Eye (tissue), 1 donor: ENCODE measurements at regions not wholly inside any gene's neighbourhood (a gene's known extent, or its start where the extent isn't known, plus 50 kb on each side); places are given as distances from the start of the nearest gene placed in this dataset.

ENCODE experiments used
- DNase-seq: peaks from one replicate; pipeline ENCODE4 v3.0.0-alpha.2; 2015

GRCh38 chr22:23522623-23523251 is 57.4 kb downstream of the IGLL1 start:
- peak; percentile 75 for DNase-seq

DNA sequence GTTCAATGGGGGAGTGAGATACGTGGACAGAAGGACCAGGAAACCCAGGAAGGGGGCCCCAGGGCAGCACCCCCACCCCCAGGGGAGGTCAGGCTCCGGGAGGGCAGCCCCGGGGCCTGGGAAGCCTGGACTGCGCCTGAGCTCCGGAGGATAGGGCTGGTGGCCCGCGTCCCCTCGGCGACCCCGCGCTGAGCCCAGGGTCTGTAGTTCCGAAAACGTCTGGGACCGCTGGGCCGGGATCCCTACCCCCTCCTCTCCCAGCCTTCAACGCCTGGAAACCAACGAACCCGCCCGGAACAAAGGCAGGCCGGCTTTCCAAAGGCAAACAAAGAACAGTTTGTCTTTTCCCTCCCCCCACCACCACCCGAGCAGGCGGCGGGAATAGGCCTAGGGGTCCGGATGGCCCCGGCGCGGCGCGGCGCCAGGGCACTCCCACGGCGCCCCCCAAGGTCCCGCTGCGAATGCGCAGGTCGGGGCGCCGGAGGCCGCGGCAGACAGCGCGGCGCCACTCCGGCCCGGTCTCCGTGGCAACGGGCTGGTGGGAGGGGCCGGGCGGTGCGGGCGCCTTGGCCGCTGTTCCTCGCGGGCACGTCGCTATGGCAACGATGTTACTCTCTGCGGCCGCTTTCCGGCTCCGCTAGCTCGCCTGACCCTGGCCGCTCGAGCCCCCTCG is 58.5 kb downstream of the IGLL1 start:
- DNase-seq = peak; percentile 98

DNA sequence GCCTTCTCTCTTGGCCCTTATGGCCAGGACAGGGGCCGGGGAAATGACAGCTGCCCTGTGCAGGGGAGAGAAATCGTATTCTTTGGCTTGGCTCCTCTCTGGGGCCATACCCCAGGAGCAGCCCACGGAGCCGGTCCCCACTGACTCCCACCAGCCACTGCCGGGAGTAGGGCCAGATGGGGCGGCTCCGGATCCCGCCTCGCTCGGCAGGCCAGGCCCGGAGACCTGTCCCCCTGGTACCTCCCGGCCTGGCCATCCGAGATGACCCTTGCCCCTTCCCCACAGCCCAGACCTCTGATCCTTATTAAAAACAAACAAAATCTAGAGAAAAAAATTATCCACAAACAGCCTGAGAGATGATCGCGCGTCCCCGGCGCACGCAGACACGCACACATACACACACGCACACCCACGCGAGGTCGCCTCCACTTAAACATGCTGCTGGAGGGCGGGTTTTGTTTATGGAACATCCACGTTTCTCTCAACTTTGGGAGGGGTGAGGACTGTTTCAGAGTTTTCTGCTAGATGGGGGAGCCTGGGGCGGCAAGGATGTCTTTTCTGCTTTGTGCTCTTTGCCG is 59.1 kb downstream of the IGLL1 start:
- DNase-seq = peak; percentile 89

DNA sequence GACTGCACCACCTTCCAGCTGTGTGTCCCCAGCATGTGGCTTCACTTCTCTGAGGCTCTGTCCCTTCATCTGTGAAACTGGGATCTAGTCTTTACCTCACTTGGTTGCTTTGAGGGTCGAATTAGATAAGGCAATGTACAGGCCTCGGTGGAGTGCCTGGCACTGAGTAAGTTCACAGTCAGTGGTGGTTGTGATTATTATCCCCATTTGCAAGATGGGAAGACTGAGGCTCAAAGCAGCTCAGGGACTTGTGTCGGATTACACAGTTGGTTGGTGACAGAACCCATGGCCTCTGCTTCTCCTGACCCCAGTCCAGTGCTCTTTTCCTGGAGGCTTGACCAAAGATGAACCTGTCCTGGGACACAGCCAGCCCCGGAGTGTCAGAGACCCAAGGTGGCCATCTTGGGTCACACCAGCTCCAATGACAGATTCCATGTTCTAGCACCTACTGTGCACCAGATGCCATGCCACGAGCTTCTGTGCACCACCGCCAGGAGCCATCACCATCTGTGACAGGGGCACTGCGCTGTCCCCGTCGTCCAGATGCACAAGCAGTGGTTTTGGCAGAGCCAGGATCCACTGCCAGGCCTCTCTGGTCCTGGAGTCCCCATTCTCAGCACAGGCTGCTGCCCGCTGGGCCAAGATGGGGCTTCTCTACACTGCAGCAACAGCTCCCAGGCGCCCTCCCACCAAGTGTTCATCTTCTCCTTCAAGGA is 60.5 kb downstream of the IGLL1 start:
- no peak for DNase-seq

- peak; percentile 74 for DNase-seq
These were observed 61.5 kb downstream of the IGLL1 start for GRCh38 chr22:23518376-23519187.

- no peak for DNase-seq
These were observed 62.2 kb downstream of the IGLL1 start for GRCh38 chr22:23517804-23518375.

GRCh38 chr22:23516304-23516703 is 63.8 kb downstream of the IGLL1 start:
- no peak for DNase-seq

DNA sequence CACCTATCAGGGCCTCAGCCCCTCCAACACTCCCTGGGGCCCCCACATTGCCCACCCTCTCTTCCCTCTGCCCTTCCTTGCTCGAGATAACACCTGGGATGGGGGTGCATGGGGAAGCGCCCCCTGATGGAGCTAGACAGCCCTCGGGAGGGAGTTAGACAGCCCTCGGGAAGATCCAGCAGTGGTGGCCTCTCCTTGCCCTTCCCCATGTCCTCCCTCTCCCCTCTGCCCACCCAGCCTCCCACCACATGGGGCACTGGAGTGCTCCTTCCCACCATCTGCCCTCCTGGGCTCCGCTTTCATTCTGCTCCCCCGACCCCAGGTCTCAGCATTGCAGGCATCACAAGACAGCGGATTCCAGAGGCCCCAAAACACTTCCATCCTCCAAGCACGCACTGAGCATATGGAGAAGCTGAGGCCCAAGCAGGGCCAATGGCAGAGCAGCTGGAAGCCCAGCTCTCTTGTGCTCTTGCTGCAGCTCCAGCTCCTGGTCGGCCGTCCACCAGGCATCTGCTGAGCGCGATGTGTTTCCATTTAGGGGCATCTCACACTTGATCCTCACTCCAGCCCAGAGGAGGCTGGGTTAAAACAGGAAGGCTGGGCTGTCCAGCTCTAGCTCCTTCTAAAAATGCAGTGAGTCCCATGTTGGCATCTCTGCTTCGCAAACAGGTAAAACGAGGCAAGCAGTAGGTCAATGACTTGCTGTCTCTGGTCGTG is 65.6 kb downstream of the IGLL1 start:
- peak; percentile 26 for DNase-seq

- DNase-seq = no peak
These were observed 66.4 kb downstream of the IGLL1 start for GRCh38 chr22:23513705-23514104.

DNA sequence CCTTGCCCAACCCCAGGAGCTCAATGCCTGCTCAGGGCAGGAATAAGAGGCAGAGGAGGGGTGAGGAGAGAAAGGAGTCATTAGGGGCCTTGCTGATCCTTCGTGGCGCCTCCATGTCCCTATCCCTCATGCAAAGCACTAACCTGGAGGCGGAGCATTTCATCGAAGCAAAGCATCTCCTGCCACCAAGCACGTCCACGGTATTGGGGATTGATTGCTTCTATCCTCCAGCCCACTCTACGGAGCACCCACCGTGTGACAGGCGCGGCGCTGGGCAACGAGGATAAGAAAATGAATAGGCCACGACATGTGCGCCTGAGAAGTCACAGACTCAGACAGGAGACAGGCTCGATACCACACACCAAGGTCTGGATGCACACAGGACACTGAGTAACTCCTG is 67.0 kb downstream of the IGLL1 start:
- DNase-seq = no peak

DNA sequence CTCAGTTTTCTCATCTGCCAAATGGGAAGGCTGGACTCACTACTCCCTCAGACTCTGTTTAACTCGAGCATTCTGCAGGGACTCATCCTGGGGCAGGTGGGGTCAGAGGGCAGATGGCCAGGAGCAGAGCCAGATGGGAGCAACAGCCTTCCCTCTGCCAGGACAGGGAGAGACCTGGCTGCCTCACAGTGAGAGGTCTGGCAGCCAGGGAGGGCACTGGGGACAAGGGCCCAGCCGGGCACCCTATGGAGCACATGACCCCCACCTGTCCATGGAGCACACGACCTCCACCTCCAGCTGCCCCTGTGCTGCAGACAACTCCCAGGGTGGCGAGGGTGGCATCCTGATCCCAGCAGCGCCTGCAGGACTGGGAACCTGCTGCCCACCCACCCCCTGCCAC is 67.4 kb downstream of the IGLL1 start:
- DNase-seq = no peak

- no peak for DNase-seq
These were observed 67.8 kb downstream of the IGLL1 start for GRCh38 chr22:23512348-23512705.

DNA sequence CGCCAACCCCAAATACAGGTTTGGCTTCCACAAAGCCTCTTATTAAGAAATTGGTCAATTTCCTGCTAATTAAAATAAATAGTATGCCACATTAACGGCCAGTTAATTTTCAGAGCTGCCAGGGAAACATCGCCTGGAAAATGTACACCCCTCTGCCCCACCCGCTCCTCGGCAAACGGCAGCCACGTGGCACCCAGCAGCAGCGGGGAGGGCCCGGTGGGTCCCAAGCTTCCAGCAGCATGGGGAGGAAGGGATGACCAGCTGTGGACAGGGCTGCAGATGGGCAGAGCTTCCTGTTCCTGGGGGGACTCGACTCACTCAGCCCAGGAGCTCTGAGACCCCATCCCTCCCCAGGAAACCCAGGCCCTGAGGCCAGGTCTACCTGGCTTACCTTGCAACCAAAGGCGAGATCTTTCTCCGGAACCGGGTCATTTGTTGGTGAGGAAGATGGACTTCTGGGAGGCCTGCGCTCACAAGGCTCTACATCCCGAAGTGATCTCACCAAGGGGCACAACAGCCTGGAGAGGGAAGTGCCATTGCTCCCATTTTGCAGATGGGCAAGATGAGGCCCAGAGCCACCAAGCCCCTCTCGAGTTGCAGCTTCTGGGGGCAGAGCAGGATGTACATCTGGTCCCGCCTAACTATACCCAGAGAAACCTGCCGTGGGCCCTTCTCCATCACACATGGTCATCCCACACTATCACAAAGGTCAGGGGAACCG is 68.3 kb downstream of the IGLL1 start:
- DNase-seq = no peak

- no peak for DNase-seq
These were observed 70.4 kb downstream of the IGLL1 start for GRCh38 chr22:23509571-23510302.

DNA sequence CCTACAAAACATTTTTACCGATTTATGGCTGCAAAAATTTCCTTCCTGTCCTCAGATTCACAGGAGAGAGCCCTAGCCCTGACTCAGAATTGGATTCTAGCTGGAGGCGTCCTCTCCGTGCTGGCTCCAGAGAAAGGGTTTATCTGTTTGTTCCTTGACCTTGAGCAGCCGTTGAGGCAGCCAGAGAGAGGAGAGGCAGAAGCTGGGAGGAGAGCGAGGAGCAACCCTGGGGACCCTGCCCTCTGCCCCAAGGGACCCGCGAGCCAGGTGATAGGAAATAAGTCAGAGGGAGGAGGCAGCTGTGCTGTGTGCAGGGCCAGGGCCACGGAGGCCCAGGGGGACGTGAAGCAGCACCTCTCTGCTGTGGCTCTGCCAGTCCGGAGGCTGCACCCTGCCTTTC is 75.6 kb downstream of the IGLL1 start:
- no peak for DNase-seq

- no peak for DNase-seq
These were observed 76.2 kb downstream of the IGLL1 start for GRCh38 chr22:23503736-23504440.

DNA sequence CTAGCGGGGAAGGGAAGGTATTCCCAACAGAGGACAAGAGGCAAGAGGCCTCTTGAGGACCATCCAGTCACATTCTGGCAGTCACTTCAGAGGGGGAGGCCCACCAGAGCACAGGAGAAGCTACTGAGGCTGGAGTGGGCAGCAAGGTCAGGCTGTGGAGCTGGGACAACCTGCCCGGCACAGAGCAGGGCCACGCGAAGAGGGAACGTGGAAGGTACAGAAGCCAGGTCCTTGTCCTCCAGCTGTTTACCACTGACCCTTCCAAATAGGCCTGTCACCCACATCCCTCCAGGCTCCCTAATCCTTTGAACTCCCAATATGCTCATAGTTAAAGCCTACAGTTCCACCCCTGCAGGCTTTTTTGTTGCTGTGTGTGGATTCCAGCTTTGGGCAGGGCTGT is 76.9 kb downstream of the IGLL1 start:
- no peak for DNase-seq

GRCh38 chr22:23501708-23502107 is 78.4 kb downstream of the IGLL1 start:
- no peak for DNase-seq

GRCh38 chr22:23501261-23501619 is 78.8 kb downstream of the IGLL1 start:
- no peak for DNase-seq
